ENCODE measurements at regions not wholly inside any gene's neighbourhood (a gene's known extent, or its start where the extent isn't known, plus 50 kb on each side); places are given as distances from the start of the nearest gene placed in this dataset.
A peak's percentile ranks its signal among the peaks of the same experiment; 100 is the strongest.

- peaks cover 19% of the 10 kb centered on the region for H3K4me1 Mint-ChIP-seq (ENCODE audit: low read depth)
- H3K4me3 Mint-ChIP-seq (ENCODE audit: low read depth), result no peak overlapping the region
- H3K36me3 Mint-ChIP-seq (ENCODE audit: insufficient read depth), result no peaks in the 10 kb centered on the region
- peak overlapping the region; percentile 31 for H3K27ac Mint-ChIP-seq
- DNase-seq (ENCODE audit: low spot score, unreplicated experiment), result no peak
- no peak for TF ChIP-seq CTCF (IDR thresholded peaks at IDR 0.05; ENCODE audit: unreplicated experiment)
- H3K9me3 Mint-ChIP-seq (ENCODE audit: low read depth), result no peaks in the 10 kb centered on the region
- H3K27me3 Mint-ChIP-seq, result peaks cover 15% of the 10 kb centered on the region
These were observed 455.6 kb upstream of the ACVR2A start for GRCh38 chr2:147389218-147389617.

- no peak overlapping the region for H3K27ac Mint-ChIP-seq
- no peak for TF ChIP-seq CTCF (IDR thresholded peaks at IDR 0.05; ENCODE audit: unreplicated experiment)
- H3K36me3 Mint-ChIP-seq (ENCODE audit: insufficient read depth), result no peaks in the 10 kb centered on the region
- H3K27me3 Mint-ChIP-seq, result peaks cover 15% of the 10 kb centered on the region
- H3K9me3 Mint-ChIP-seq (ENCODE audit: low read depth), result no peaks in the 10 kb centered on the region
- peaks cover 20% of the 10 kb centered on the region for H3K4me1 Mint-ChIP-seq (ENCODE audit: low read depth)
- DNase-seq (ENCODE audit: low spot score, unreplicated experiment), result no peak
- no peak overlapping the region for H3K4me3 Mint-ChIP-seq (ENCODE audit: low read depth)
These were observed 456.6 kb upstream of the ACVR2A start for GRCh38 chr2:147388217-147388616.

GRCh38 chr2:147386284-147386683 lies 458.5 kb upstream of the ACVR2A start:
- H3K9me3 Mint-ChIP-seq (ENCODE audit: low read depth), result no peaks in the 10 kb centered on the region
- peaks cover 11% of the 10 kb centered on the region for H3K27me3 Mint-ChIP-seq
- H3K4me3 Mint-ChIP-seq (ENCODE audit: low read depth), result no peak overlapping the region
- TF ChIP-seq CTCF (IDR thresholded peaks at IDR 0.05; ENCODE audit: unreplicated experiment), result no peak
- peaks cover 19% of the 10 kb centered on the region for H3K4me1 Mint-ChIP-seq (ENCODE audit: low read depth)
- no peak for DNase-seq (ENCODE audit: low spot score, unreplicated experiment)
- no peak overlapping the region for H3K27ac Mint-ChIP-seq
- no peaks in the 10 kb centered on the region for H3K36me3 Mint-ChIP-seq (ENCODE audit: insufficient read depth)

GRCh38 chr2:147385600-147385999 lies 459.2 kb upstream of the ACVR2A start:
- Mint-ChIP-seq H3K36me3 (ENCODE audit: insufficient read depth) (no peaks in the 10 kb centered on the region), H3K4me3 (ENCODE audit: low read depth) (no peak overlapping the region), H3K27ac (no peak overlapping the region), H3K4me1 (ENCODE audit: low read depth) (peaks cover 19% of the 10 kb centered on the region), H3K9me3 (ENCODE audit: low read depth) (no peaks in the 10 kb centered on the region), H3K27me3 (peaks cover 14% of the 10 kb centered on the region)
- DNase-seq (ENCODE audit: low spot score, unreplicated experiment), result no peak
- TF ChIP-seq CTCF (IDR thresholded peaks at IDR 0.05; ENCODE audit: unreplicated experiment), result no peak

GRCh38 chr2:147384659-147385058 lies 460.2 kb upstream of the ACVR2A start:
- no peak overlapping the region for H3K4me3 Mint-ChIP-seq (ENCODE audit: low read depth)
- H3K27ac Mint-ChIP-seq, result no peak overlapping the region
- DNase-seq (ENCODE audit: low spot score, unreplicated experiment), result no peak
- peaks cover 16% of the 10 kb centered on the region for H3K27me3 Mint-ChIP-seq
- TF ChIP-seq CTCF (IDR thresholded peaks at IDR 0.05; ENCODE audit: unreplicated experiment), result no peak
- peaks cover 19% of the 10 kb centered on the region for H3K4me1 Mint-ChIP-seq (ENCODE audit: low read depth)
- H3K9me3 Mint-ChIP-seq (ENCODE audit: low read depth), result no peaks in the 10 kb centered on the region
- no peaks in the 10 kb centered on the region for H3K36me3 Mint-ChIP-seq (ENCODE audit: insufficient read depth)

All from progenitor cell of endocrine pancreas (in vitro differentiated cells).